Cerebellar cortex (tissue), 1 donor: ENCODE measurements at regions not wholly inside any gene's neighbourhood (a gene's known extent, or its start where the extent isn't known, plus 50 kb on each side); places are given as distances from the start of the nearest gene placed in this dataset.
"Not testable (repeated sequence)": the region's sequence is repeated elsewhere in the genome, so short reads cannot be mapped to it uniquely, and the experiment has no call there.

Experiments used
- DNase-seq: peaks from one replicate; pipeline ENCODE4 v3.0.0-alpha.2; 2015; ENCODE audit warnings: low spot score

- DNase-seq = not testable (repeated sequence)
Measured at GRCh38 chr1:83238654-83239053, 760.3 kb downstream of the TTLL7 start.

- DNase-seq = not testable (repeated sequence)
Measured at GRCh38 chr1:83219788-83220187, 779.1 kb downstream of the TTLL7 start.

DNA sequence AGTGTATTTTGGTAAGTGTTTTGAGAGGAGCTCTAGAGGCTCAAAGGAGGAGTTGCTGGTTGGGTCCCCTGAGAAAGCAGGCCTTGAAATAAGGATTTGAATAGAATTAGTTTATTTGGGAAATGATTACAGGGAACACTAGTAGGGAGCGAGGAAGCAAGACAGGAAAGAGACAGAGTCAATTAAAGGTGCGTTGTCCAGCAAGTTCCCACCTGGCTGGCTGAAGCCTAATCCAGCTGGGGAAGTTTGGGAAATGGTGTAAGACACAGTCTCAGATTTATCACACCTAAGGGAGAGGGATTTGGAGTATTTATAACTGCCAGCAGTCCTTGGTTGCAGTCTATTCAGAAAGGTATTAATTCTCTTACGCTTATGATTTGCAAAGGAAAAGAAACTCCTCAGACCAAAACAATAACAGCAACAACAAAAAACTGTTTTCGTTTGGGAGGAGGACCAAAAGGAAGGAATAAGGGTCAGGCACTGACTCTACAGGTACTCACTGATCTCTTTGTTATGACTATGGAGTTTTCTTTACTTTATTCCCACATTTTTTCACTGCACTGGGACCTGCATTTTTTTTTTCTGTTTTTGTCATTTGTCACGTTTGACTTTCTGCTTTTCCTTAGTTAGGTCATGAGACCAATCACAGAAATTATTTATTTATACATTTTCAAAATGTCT, 780.8 kb downstream of the TTLL7 start:
- DNase-seq = not testable (repeated sequence)

- not testable (repeated sequence) for DNase-seq
Measured at GRCh38 chr1:83214317-83214716, 784.6 kb downstream of the TTLL7 start.

DNA sequence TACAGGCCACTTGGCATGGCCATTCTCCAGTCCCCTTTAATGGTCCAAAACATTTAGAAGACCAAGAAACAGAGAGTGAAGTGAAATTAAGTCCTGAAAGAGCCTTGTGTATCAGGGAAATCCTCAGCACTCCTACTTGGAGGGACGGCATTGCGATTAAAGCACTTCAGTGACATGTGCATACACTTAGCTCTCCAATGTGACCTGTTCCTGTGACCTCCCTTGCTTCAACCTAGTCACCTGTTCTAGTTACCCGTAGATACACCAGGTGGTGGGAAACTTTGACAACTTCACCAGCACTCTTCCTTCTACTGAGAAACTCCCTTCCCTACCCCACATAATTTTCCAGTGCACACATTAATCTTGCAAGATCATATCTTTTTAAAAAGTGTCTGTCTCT, 785.3 kb downstream of the TTLL7 start:
- not testable (repeated sequence) for DNase-seq

GRCh38 chr1:83212033-83212432, 786.9 kb downstream of the TTLL7 start:
- not testable (repeated sequence) for DNase-seq

DNA sequence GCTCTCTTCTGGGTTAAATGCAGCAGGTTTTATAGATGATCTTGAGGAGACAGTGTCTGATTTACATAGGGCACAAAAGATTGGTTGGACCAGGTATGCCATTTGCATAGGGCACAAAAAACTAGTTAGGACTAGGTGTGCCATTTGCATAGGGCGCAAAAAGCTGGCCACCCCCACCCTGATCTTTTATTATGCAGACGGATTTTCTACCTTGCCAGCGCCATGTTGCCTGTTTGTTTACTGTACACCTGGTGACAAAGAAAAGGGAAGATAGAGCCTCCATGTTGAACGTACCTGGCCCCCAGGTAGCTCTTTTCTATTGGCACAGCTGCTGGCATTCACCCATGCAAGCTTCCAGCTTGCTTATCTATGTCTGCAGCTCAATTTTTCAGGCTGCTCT, 790.4 kb downstream of the TTLL7 start:
- DNase-seq = not testable (repeated sequence)

- not testable (repeated sequence) for DNase-seq
Measured at GRCh38 chr1:83194610-83195009, 804.3 kb downstream of the TTLL7 start.

DNA sequence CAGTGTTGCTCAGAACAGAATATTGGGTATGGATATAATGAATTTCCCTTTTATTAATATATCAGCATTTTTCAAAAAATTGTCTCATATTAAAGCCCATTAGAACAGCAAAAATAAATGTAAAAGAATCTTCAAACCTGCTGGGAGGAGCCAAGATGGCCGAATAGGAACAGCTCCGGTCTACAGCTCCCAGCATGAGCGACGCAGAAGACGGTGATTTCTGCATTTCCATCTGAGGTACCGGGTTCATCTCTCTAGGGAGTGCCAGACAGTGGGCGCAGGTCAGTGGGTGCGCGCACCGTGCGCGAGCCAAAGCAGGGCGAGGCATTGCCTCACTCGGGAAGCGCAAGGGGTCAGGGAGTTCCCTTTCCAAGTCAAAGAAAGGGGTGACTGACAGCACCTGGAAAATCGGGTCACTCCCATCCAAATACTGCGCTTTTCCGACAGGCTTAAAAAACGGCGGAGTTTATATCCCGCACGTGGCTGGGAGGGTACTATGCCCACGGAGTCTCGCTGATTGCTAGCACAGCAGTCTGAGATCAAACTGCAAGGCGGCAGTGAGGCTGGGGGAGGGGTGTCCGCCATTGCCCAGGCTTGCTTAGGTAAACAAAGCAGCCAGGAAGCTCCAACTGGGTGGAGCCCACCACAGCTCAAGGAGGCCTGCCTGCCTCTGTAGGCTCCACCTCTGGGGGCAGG, 816.8 kb downstream of the TTLL7 start:
- DNase-seq = not testable (repeated sequence)

GRCh38 chr1:83180621-83181020, 818.3 kb downstream of the TTLL7 start:
- DNase-seq = not testable (repeated sequence)

DNA sequence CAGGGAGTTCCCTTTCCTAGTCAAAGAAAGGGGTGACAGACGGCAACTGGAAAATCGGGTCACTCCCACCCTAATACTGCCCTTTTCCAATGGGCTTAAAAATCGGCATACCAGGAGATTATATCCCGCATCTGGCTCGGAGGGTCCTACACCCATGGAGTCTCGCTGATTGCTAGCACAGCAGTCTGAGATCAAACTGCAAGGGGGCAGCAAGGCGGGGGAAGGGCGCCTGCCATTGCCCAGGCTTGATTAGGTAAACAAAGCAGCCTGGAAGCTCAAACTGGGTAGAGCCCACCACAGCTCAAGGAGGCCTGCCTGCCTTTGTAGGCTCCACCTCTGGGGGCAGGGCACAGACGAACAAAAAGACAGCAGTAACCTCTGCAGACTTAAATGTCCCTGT, 831.3 kb downstream of the TTLL7 start:
- DNase-seq = not testable (repeated sequence)

GRCh38 chr1:83163879-83164475, 835.0 kb downstream of the TTLL7 start:
- not testable (repeated sequence) for DNase-seq

DNA sequence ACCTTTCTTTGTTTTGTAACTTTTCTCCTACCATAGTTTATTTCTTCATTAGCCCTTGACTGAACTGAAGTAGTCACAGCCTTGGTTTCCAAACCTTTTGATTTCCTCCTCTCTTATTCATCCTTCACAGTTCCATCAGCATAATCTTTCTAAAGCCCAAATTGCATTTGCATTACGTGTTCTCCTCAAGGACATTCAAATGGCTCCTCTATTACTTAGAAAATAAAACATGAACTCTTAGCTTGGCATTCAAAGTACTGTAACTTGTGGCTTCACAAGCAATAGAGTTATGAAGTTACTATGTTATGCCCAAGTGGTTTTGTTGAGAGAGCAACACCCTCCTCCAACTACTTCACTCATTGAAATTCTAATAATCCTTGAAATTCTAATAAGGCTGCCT, 840.0 kb downstream of the TTLL7 start:
- not testable (repeated sequence) for DNase-seq

DNA sequence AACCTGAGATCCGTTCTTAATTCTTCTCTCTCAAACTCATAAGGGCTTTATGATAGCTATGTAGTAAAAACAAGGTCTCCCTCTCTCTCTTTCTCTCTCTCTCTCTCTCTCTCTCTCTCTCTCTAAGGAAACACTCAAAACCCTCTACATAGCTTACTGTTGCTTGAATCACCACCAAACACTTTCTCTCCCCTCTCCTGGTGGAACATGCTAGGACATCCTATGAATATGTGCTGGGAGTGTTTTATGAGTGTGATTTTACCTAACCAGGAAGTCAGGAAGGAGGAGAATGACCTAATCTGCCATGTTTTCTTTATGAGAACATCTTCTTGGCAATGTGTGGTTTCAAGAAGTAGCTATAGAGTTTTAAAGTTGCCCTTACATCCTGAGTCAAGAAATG, 844.6 kb downstream of the TTLL7 start:
- not testable (repeated sequence) for DNase-seq

- DNase-seq = not testable (repeated sequence)
Measured at GRCh38 chr1:83151167-83151898, 847.6 kb downstream of the TTLL7 start.

- not testable (repeated sequence) for DNase-seq
Measured at GRCh38 chr1:83150479-83150878, 848.5 kb downstream of the TTLL7 start.

GRCh38 chr1:83145820-83146219, 853.1 kb downstream of the TTLL7 start:
- DNase-seq = not testable (repeated sequence)

DNA sequence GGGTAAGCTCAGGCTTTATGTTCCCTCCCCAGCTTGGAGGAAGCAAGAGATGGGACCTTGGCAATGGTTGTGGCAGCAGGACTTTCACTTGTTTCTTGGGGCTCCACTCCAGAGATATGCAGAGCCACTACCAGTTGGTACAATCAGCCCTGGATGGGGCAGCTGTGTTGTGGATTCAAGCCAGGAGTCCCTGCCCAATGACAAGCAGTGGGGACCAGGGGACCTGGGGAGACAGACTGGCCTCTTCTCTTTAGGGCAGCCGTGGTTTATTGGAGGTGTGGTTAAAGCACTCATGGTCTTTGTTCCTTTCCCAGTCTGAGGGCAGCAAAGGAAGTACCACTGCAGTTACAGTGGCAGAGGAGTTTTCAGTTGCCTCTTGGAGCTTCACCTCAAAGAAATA, 856.1 kb downstream of the TTLL7 start:
- not testable (repeated sequence) for DNase-seq

DNA sequence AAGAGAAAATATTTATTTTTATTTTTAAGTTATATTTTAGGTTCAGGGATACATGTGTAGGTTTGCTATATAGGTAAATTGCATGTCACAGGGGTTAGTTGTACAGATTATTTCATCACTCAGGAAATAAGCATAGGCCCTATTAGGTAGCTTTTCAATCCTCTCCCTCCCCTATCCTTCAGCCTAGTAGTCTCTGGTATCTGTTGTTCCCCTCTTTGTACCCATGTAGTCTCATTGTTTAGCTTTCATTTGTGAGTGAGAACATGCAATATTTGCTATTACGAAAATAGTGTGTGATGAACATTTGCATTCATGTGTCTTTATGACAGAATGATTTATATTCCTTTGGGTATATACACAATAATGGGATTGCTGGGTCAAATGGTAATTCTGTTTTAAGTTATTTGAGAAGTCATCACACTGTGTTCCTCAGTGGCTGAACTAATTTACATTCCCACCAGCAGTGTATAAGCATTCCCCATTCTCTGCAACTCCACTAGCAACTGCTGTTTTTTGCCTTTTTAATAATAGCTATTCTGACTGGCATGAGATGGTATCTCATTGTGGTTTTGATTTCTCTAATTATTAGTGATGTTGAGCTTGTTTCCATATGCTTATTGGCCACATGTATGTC, 863.3 kb downstream of the TTLL7 start:
- not testable (repeated sequence) for DNase-seq

DNA sequence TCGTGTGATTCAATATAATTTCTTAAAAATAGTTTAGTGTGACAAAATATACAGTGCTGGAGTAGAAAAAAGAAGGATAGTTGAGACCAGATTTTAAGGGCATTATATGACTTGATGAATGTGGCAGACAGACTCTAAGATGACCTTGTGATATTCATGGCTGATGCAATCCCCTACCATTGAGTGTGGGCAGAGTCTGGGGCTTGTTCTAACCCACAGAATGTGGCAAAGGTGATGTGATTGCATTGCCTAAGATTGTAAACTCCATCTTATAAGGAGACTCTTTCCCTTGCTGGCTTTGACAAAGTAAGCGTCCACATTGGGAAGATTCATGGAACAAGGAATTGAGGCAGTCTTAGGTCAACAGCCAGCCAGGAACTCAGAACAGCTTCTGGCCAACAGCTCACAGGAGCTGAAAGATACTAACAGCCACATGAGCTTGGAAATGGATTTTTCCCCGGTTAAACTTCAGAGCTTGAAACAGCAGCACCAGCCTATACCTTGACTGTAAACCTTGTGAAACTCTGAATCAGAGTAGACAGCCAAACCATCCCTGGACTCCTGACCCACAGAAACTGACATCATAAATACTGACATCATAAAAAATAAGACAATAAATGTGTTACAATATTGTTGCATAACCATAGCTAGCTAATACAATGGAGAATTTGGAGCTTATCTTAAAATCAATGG, 864.5 kb downstream of the TTLL7 start:
- not testable (repeated sequence) for DNase-seq

DNA sequence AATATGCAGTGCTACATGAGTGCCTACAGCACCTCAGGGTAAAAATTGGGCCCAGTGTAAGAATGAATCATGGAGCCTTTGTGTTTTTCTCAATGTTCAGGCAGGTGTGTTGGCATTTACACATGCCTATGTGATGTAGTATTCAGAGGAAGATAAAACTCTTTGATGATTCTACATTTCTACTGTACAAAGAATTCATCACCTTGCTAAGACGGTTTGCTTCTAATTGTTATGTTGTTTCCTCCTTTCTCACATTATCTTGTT, 867.3 kb downstream of the TTLL7 start:
- no peak for DNase-seq
